ENCODE measurements at regions not wholly inside any gene's neighbourhood (a gene's known extent, or its start where the extent isn't known, plus 50 kb on each side); places are given as distances from the start of the nearest gene placed in this dataset.

DNA sequence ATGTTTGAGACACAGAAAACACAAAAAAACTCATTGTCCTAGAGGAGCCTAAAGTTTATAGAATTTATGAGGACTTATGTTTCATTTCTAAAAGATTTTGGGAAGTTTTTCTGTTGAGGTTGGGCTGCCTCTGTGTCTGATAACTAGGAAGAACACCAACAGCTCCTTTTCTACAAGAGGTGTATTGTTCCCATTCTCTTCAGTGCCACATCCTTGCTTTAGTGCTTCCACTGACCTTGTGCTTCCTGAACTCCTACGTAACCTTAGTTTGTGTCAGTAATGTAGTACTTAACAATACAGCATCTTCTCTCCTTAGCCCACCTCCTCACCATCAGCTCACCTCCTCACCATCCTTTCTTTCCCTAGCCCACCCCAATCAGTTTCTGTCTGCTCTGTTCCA lies 117.3 kb upstream of the TNC start:
- H3K27me3 ChIP-seq (ENCODE audit: low read length): no peaks in the 10 kb centered on the region
- TF ChIP-seq, protein P1, sequence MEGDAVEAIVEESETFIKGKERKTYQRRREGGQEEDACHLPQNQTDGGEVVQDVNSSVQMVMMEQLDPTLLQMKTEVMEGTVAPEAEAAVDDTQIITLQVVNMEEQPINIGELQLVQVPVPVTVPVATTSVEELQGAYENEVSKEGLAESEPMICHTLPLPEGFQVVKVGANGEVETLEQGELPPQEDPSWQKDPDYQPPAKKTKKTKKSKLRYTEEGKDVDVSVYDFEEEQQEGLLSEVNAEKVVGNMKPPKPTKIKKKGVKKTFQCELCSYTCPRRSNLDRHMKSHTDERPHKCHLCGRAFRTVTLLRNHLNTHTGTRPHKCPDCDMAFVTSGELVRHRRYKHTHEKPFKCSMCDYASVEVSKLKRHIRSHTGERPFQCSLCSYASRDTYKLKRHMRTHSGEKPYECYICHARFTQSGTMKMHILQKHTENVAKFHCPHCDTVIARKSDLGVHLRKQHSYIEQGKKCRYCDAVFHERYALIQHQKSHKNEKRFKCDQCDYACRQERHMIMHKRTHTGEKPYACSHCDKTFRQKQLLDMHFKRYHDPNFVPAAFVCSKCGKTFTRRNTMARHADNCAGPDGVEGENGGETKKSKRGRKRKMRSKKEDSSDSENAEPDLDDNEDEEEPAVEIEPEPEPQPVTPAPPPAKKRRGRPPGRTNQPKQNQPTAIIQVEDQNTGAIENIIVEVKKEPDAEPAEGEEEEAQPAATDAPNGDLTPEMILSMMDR (IDR thresholded peaks at IDR 0.05; ENCODE audit: insufficient read depth, low read length, poor library complexity, severe bottlenecking): no peak
- no peak for TF ChIP-seq EZH2phosphoT487 (conservative IDR thresholded peaks at IDR 0.05; ENCODE audit: low read length)
- no peak overlapping the region for H3K27ac ChIP-seq (ENCODE audit: low read depth, low read length)
- no peaks in the 10 kb centered on the region for H3K9me3 ChIP-seq (ENCODE audit: insufficient read depth, low read length)
- H3K4me2 ChIP-seq (ENCODE audit: low read depth, low read length, poor library complexity, severe bottlenecking): no peak overlapping the region
- H3K4me3 ChIP-seq (ENCODE audit: insufficient read depth, low read length, poor library complexity, severe bottlenecking): no peak overlapping the region
- H4K20me1 ChIP-seq (ENCODE audit: low read depth, low read length): no peaks in the 10 kb centered on the region
- no peaks in the 10 kb centered on the region for H3K9me2 ChIP-seq (replicated peaks; ENCODE audit: insufficient read depth, low read length)
- no peaks in the 10 kb centered on the region for H3K36me3 ChIP-seq (ENCODE audit: low read length)
- no peak overlapping the region for H2AFZ ChIP-seq (ENCODE audit: low read depth, low read length, severe bottlenecking)
- no peaks in the 10 kb centered on the region for H3K79me2 ChIP-seq (ENCODE audit: insufficient read depth, low read length)
- H3K9ac ChIP-seq (ENCODE audit: low read length): no peak overlapping the region
- no peaks in the 10 kb centered on the region for H3F3A ChIP-seq (ENCODE audit: insufficient read depth)

DNA sequence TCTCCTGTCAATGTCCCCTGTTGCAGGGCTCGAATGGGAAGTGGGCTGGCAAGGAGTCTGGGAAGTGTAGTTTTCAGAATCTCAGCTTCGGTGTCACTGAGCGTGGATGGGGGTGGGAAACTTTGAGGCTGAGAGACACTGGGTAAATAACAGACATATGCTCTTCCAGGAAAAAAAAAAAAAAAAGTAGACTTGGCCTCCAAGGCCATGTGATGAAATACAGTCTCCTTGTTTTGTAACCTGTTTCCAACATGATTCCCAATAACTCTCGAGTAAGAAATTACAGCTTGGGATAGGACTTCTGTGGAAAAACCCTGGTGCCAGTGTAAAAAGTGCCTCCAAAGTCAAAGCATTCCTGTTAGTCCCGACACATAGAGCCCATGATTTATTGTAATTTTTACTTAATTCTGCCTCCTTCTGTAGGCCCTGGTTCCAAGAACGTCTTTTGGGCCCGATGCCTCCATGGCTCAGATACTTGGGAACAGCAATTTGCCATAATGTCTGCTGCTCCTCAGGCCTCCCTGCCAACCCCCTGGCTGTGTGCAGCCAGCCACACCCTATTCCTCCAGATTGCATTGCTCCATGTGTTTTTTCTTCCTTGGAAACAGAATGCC lies 119.5 kb upstream of the TNC start:
- no peak overlapping the region for H3K4me3 ChIP-seq (ENCODE audit: insufficient read depth, low read length, poor library complexity, severe bottlenecking)
- H3K27ac ChIP-seq (ENCODE audit: low read depth, low read length): no peak overlapping the region
- no peak overlapping the region for H2AFZ ChIP-seq (ENCODE audit: low read depth, low read length, severe bottlenecking)
- H3K9me2 ChIP-seq (replicated peaks; ENCODE audit: insufficient read depth, low read length): no peaks in the 10 kb centered on the region; the same call in 1 of the 2 replicates
- no peaks in the 10 kb centered on the region for H3K9me3 ChIP-seq (ENCODE audit: insufficient read depth, low read length)
- no peak overlapping the region for H3K9ac ChIP-seq (ENCODE audit: low read length)
- no peak overlapping the region for H3K4me2 ChIP-seq (ENCODE audit: low read depth, low read length, poor library complexity, severe bottlenecking)
- no peaks in the 10 kb centered on the region for H3K36me3 ChIP-seq (ENCODE audit: low read length)
- TF ChIP-seq, protein P1 (IDR thresholded peaks at IDR 0.05; ENCODE audit: insufficient read depth, low read length, poor library complexity, severe bottlenecking): no peak
- TF ChIP-seq EZH2phosphoT487 (conservative IDR thresholded peaks at IDR 0.05; ENCODE audit: low read length): no peak
- no peaks in the 10 kb centered on the region for H4K20me1 ChIP-seq (ENCODE audit: low read depth, low read length)
- no peaks in the 10 kb centered on the region for H3K27me3 ChIP-seq (ENCODE audit: low read length)
- no peaks in the 10 kb centered on the region for H3K79me2 ChIP-seq (ENCODE audit: insufficient read depth, low read length)
- H3F3A ChIP-seq (ENCODE audit: insufficient read depth): no peaks in the 10 kb centered on the region

DNA sequence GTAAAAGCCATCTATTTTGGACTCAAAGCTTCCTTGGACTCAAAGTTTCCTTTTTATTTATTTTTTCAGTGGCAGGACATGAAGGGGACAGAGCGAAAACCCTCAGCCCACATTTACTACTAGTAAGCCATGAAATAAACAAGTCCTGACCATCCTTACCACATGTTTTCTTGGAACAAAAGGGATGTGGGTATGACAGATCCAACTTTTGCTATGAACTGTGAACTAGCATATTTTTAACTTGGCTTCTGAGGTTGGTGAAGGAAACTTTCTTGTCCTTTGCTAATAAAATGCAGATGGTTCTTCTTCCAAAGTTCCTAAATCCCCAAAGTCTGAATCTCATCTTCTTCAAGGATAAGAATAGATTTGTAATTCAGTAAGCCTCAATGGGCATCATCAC lies 122.7 kb upstream of the TNC start:
- Histone ChIP-seq H3K79me2 (ENCODE audit: insufficient read depth, low read length) (no peaks in the 10 kb centered on the region), H2AFZ (ENCODE audit: low read depth, low read length, severe bottlenecking) (no peak overlapping the region), H4K20me1 (ENCODE audit: low read depth, low read length) (no peaks in the 10 kb centered on the region), H3K9ac (ENCODE audit: low read length) (no peak overlapping the region), H3K4me2 (ENCODE audit: low read depth, low read length, poor library complexity, severe bottlenecking) (no peak overlapping the region), H3K9me2 (replicated peaks; ENCODE audit: insufficient read depth, low read length) (no peaks in the 10 kb centered on the region; the same call in 1 of the 2 replicates), H3K4me3 (ENCODE audit: insufficient read depth, low read length, poor library complexity, severe bottlenecking) (no peak overlapping the region), H3K27me3 (ENCODE audit: low read length) (no peaks in the 10 kb centered on the region), H3K27ac (ENCODE audit: low read depth, low read length) (no peak overlapping the region), H3K36me3 (ENCODE audit: low read length) (no peaks in the 10 kb centered on the region), H3F3A (ENCODE audit: insufficient read depth) (no peaks in the 10 kb centered on the region), H3K9me3 (ENCODE audit: insufficient read depth, low read length) (no peaks in the 10 kb centered on the region)
- no peak for TF ChIP-seq EZH2phosphoT487 (conservative IDR thresholded peaks at IDR 0.05; ENCODE audit: low read length)
- TF ChIP-seq, protein P1 (IDR thresholded peaks at IDR 0.05; ENCODE audit: insufficient read depth, low read length, poor library complexity, severe bottlenecking): no peak
